ENCODE measurements at regions not wholly inside any gene's neighbourhood (a gene's known extent, or its start where the extent isn't known, plus 50 kb on each side); places are given as distances from the start of the nearest gene placed in this dataset.

GRCh38 chr4:72899214-72899613 is 170.3 kb downstream of the COX18 start:
- Histone ChIP-seq H3K9ac (replicated peaks; ENCODE audit: extremely low read depth, insufficient read depth, low read length) (no peak overlapping the region), H3K79me2 (ENCODE audit: control insufficient read depth, insufficient read depth, low read length) (no peaks in the 10 kb centered on the region), H3K36me3 (ENCODE audit: control insufficient read depth in 2 of 2, extremely low read depth in 1 of 2, insufficient read depth in 2 of 2, low read length in 2 of 2) (no peaks in the 10 kb centered on the region), H3K4me1 (ENCODE audit: control insufficient read depth, extremely low read depth, insufficient read depth, low read length) (no peaks in the 10 kb centered on the region), H3K9me3 (replicated peaks; ENCODE audit: control insufficient read depth, insufficient read depth, low read length) (no peaks in the 10 kb centered on the region), H3K4me2 (ENCODE audit: insufficient read depth, low read length) (no peak overlapping the region), H4K20me1 (replicated peaks; ENCODE audit: control insufficient read depth, extremely low read depth, insufficient read depth, low read length) (no peaks in the 10 kb centered on the region), H3K4me3 (replicated peaks in 1 of 3; ENCODE audit: insufficient read depth in 1 of 3, low read depth in 1 of 3, low read length in 3 of 3) (no peak overlapping the region), H3K27me3 (ENCODE audit: control insufficient read depth in 2 of 2, insufficient read depth in 2 of 2, low read length in 2 of 2) (no peaks in the 10 kb centered on the region), H3K27ac (ENCODE audit: insufficient read depth, low read depth, low read length) (no peak overlapping the region), H3K9me1 (replicated peaks; ENCODE audit: control insufficient read depth, extremely low read depth, insufficient read depth, low read length) (no peaks in the 10 kb centered on the region), H2AFZ (ENCODE audit: low read depth, low read length) (no peak overlapping the region)
- TF ChIP-seq POLR2A (IDR thresholded peaks at IDR 0.05; ENCODE audit: low read depth, low read length): no peak
- no peak for TF ChIP-seq EZH2 (IDR thresholded peaks at IDR 0.05; ENCODE audit: borderline replicate concordance, low read depth, low read length, severe bottlenecking)
- TF ChIP-seq MYC (IDR thresholded peaks at IDR 0.05; ENCODE audit: low read depth, low read length): no peak
- TF ChIP-seq FOS (IDR thresholded peaks at IDR 0.05; ENCODE audit: borderline replicate concordance, insufficient read depth, low read length): no peak
- no peak for TF ChIP-seq CTCF (IDR thresholded peaks at IDR 0.05; ENCODE audit: extremely low read depth in 1 of 2, insufficient read depth in 1 of 2, low read depth in 1 of 2, low read length in 2 of 2)
- no peak for TF ChIP-seq POLR2AphosphoS5 (IDR thresholded peaks at IDR 0.05; ENCODE audit: insufficient read depth, low read depth, low read length)
- TF ChIP-seq GATA2 (IDR thresholded peaks at IDR 0.05; ENCODE audit: insufficient read depth, insufficient read length, low read depth, low read length): no peak
- no peak for TF ChIP-seq JUN (IDR thresholded peaks at IDR 0.05; ENCODE audit: borderline replicate concordance, insufficient read depth, insufficient read length, low read depth)
- no peak for TF ChIP-seq MAX (IDR thresholded peaks at IDR 0.05; ENCODE audit: insufficient read depth, insufficient read length)
- BruUV-seq (replicated peaks): no TSS peak
- DNase-seq (ENCODE audit: low read depth, low spot score) (no peak), FAIRE-seq (no peak)
- CTCF ChIA-PET: no interaction called here
- POLR2A ChIA-PET: no interaction called here
- dilution Hi-C loops (cut with MboI; ENCODE audit: extremely low pct_ligation_motif_present, low sequenced_read_pairs): no loop called here
- intact Hi-C loops (cut with micrococcal nuclease): no loop called here
